ENCODE measurements at regions not wholly inside any gene's neighbourhood (a gene's known extent, or its start where the extent isn't known, plus 50 kb on each side); places are given as distances from the start of the nearest gene placed in this dataset.
"Not testable (repeated sequence)": the region's sequence is repeated elsewhere in the genome, so short reads cannot be mapped to it uniquely, and the experiment has no call there.

DNA sequence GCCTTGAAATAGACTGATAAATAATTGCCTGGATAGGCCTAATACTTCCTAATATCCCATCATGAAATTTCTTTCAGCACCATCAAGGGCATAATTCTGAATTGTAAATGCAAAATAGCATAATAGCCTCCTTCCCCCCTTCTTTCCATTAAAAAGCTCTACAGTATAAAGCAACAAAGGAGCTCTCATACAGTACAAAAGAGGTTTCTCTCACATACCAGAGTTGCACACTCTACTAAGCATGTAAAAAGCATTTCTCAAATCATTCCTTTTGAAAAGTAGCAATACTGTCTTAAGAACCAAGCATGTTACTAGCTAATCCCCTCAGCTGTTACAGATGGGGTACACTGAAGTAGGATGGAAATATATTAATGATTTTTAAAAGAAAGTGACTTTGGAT lies 509.0 kb downstream of the KLHL13 start:
- intact Hi-C loops (cut with DNase I), result no loop called here
- H3K27me3 ChIP-seq, result no peaks in the 10 kb centered on the region
- H3K4me3 ChIP-seq, result no peak overlapping the region
- ATAC-seq (no peak), DNase-seq (no peak)
- H3K36me3 ChIP-seq, result no peaks in the 10 kb centered on the region
- TF ChIP-seq CTCF (IDR thresholded peaks at IDR 0.05) (no peak), POLR2A (IDR thresholded peaks at IDR 0.05) (no peak)
- no peak overlapping the region for H3K27ac ChIP-seq
- H3K4me1 ChIP-seq, result no peaks in the 10 kb centered on the region
- H3K9me3 ChIP-seq, result no peaks in the 10 kb centered on the region

GRCh38 chrX:117606101-117606500 lies 510.5 kb downstream of the KLHL13 start:
- intact Hi-C loops (cut with DNase I); H3K4me3 ChIP-seq; H3K4me1 ChIP-seq; H3K27me3 ChIP-seq; H3K9me3 ChIP-seq; DNase-seq; H3K36me3 ChIP-seq; H3K27ac ChIP-seq; ATAC-seq: not testable (repeated sequence)

- Histone ChIP-seq H3K36me3 (no peaks in the 10 kb centered on the region), H3K27ac (no peak overlapping the region), H3K4me1 (no peaks in the 10 kb centered on the region), H3K9me3 (peaks cover 0 to 10% (median 3%) of the 10 kb centered on the region in 4 donors), H3K4me3 (no peak overlapping the region), H3K27me3 (no peaks in the 10 kb centered on the region)
- intact Hi-C loops (cut with DNase I), result no loop called here
- ATAC-seq, result no peak
- TF ChIP-seq CTCF (IDR thresholded peaks at IDR 0.05), result no peak
- no peak for TF ChIP-seq POLR2A (IDR thresholded peaks at IDR 0.05)
- DNase-seq, result no peak
Observed at GRCh38 chrX:117570160-117570559, 546.5 kb downstream of the KLHL13 start.

DNA sequence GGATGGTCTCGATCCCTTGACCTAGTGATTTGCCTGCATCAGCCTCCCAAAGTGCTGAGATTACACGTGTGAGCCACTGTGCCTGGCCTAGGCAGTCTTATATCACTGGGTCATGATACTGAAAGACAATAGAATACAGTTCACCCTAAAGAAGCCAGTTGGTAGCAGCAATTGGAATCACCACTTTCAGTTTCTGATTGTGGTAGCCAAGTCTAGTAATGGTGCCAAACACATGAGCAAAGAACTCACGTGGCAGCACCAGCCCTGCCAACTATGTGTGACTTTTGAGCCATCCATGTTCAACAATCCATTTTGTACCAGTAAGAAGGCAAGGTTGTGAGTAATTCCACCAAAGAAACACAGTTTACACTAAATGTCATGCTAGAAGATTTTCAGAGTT lies 548.4 kb downstream of the KLHL13 start:
- intact Hi-C loops (cut with DNase I), result no loop called here
- TF ChIP-seq CTCF (IDR thresholded peaks at IDR 0.05), result no peak
- no peak for TF ChIP-seq POLR2A (IDR thresholded peaks at IDR 0.05)
- Histone ChIP-seq H3K4me1 (no peaks in the 10 kb centered on the region), H3K9me3 (peaks cover 0 to 10% (median 3%) of the 10 kb centered on the region in 4 donors), H3K27ac (no peak overlapping the region), H3K27me3 (no peaks in the 10 kb centered on the region), H3K4me3 (no peak overlapping the region), H3K36me3 (no peaks in the 10 kb centered on the region)
- DNase-seq, result peak in 2 of 3 donors; percentile 17 to 47
- WGBS (ENCODE audit: insufficient coverage, low coverage, low lambda C conversion rate, missing lambda C conversion rate), result 11% methylated on average over 1 of the region's 3 CpGs
- peak in 3 of 4 donors; percentile 54 to 75 (median 61) for ATAC-seq

DNA sequence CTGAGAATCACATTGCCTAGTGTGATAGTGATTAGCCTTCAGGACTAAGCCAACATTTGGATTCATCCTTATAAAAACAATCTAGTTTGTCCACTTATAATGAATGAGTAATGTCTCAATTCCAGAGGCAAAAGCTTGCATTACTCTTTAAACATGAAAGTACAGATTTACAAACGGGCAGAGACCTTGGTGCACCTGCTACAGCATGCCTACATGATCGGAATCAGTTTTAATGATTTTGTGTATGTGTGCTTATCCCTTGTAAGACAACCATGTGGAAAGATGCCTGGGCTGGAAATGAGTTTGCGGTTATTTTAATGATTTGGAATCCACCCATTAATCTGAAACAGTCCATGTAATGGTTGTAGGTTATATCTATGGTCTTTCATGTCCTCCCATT lies 572.7 kb downstream of the KLHL13 start:
- 45% methylated on average over 3 of the region's 3 CpGs for WGBS (ENCODE audit: insufficient coverage, low coverage, low lambda C conversion rate, missing lambda C conversion rate)
- intact Hi-C loops (cut with DNase I), result no loop called here

More for the DNA sequence above, 572.7 kb downstream of the KLHL13 start:
- no peak for DNase-seq
- Histone ChIP-seq H3K27ac (no peak overlapping the region), H3K4me1 (no peaks in the 10 kb centered on the region), H3K27me3 (no peaks in the 10 kb centered on the region), H3K9me3 (no peaks in the 10 kb centered on the region), H3K4me3 (no peak overlapping the region), H3K36me3 (no peaks in the 10 kb centered on the region)
- TF ChIP-seq POLR2A (IDR thresholded peaks at IDR 0.05) (no peak), CTCF (IDR thresholded peaks at IDR 0.05) (no peak)
- no peak for ATAC-seq

All from right lobe of liver (tissue), 6 donors.